Smooth muscle cell (in vitro differentiated cells): ENCODE measurements at regions not wholly inside any gene's neighbourhood (a gene's known extent, or its start where the extent isn't known, plus 50 kb on each side); places are given as distances from the start of the nearest gene placed in this dataset.

Source experiments
- DNase-seq: peaks from one replicate; lab custom pipeline; 2025; ENCODE audit not compliant: unreplicated experiment; lab: John Stamatoyannopoulos, UW
- H2AFZ ChIP-seq: fragments of 200-600 bp; sonication (generic); 2 replicates; pipeline ENCODE4 v1.6.0; 2016; ENCODE audit warnings: antibody characterized with exemption, low read depth, mild to moderate bottlenecking
- H3F3A ChIP-seq: fragments of 200-600 bp; sonication (generic); 2 replicates; pipeline ENCODE4 v1.6.0; 2017; ENCODE audit warnings: antibody characterized with exemption, low read depth
- H3K27ac ChIP-seq: fragments of 200-600 bp; sonication (generic); 2 replicates; pipeline ENCODE4 v1.5.1; 2016; ENCODE audit warnings: low read depth, mild to moderate bottlenecking
- H3K27me3 ChIP-seq: fragments of 200-600 bp; sonication (generic); 2 replicates; pipeline ENCODE4 v1.6.1; 2016; ENCODE audit warnings: low read depth, mild to moderate bottlenecking
- H3K36me3 ChIP-seq: fragments of 200-600 bp; sonication (generic); 2 replicates; pipeline ENCODE4 v1.5.1; 2016; ENCODE audit warnings: low read depth
- H3K4me1 ChIP-seq: fragments of 200-600 bp; sonication (generic); 2 replicates; pipeline ENCODE4 v1.5.1; 2016; ENCODE audit warnings: low read depth
- H3K4me2 ChIP-seq: fragments of 200-600 bp; sonication (generic); 2 replicates; pipeline ENCODE4 v1.6.0; 2016; ENCODE audit warnings: mild to moderate bottlenecking
- H3K4me3 ChIP-seq: fragments of 200-600 bp; sonication (generic); 2 replicates; pipeline ENCODE4 v1.5.1; 2016; ENCODE audit warnings: mild to moderate bottlenecking
- H3K79me2 ChIP-seq: fragments of 200-600 bp; sonication (generic); 2 replicates; pipeline ENCODE4 v1.6.0; 2016; ENCODE audit warnings: low read depth, mild to moderate bottlenecking
- H3K9ac ChIP-seq: fragments of 200-600 bp; sonication (generic); 2 replicates; pipeline ENCODE4 v1.6.0; 2016; ENCODE audit warnings: low read depth
- H3K9me3 ChIP-seq: fragments of 200-600 bp; sonication (generic); replicated peaks from 2 replicates; pipeline ENCODE4 v1.5.1; 2016; ENCODE audit warnings: low read depth
- H4K20me1 ChIP-seq: fragments of 200-600 bp; sonication (generic); 2 replicates; pipeline ENCODE4 v1.6.0; 2016; ENCODE audit warnings: low read depth
- CTCF ChIP-seq: fragments of 200-600 bp; sonication (generic); IDR thresholded peaks from 2 replicates; pipeline ENCODE4 v1.5.1; 2017; ENCODE audit warnings: borderline replicate concordance, mild to moderate bottlenecking, antibody characterized with exemption; ENCODE audit not compliant: insufficient read depth, poor library complexity, severe bottlenecking
- WGBS: methylation state at CpG from one replicate; pipeline ENCODE4 v1.1.7; 2016; ENCODE audit warnings: low lambda C conversion rate; 5-methylcytosine and 5-hydroxymethylcytosine counted together

- Histone ChIP-seq H3K9ac (no peak overlapping the region), H3F3A (no peaks in the 10 kb centered on the region), H3K4me2 (no peak overlapping the region), H3K27me3 (no peaks in the 10 kb centered on the region), H2AFZ (no peak overlapping the region), H3K79me2 (no peaks in the 10 kb centered on the region), H3K9me3 (no peaks in the 10 kb centered on the region), H4K20me1 (no peaks in the 10 kb centered on the region), H3K4me3 (no peak overlapping the region), H3K27ac (no peak overlapping the region), H3K4me1 (no peaks in the 10 kb centered on the region), H3K36me3 (no peaks in the 10 kb centered on the region)
- DNase-seq: no peak
- WGBS: 88% methylated on average over 10 of the region's 10 CpGs
- TF ChIP-seq CTCF: no peak
These were observed 134.2 kb downstream of the RPS29 start for GRCh38 chr14:49451938-49452337.

GRCh38 chr14:49449749-49450148 lies 136.4 kb downstream of the RPS29 start:
- no peaks in the 10 kb centered on the region for H3K79me2 ChIP-seq
- no peak overlapping the region for H3K27ac ChIP-seq
- DNase-seq: no peak
- no peaks in the 10 kb centered on the region for H3K36me3 ChIP-seq
- no peak for TF ChIP-seq CTCF
- no peaks in the 10 kb centered on the region for H3F3A ChIP-seq
- no peaks in the 10 kb centered on the region for H3K27me3 ChIP-seq
- no peaks in the 10 kb centered on the region for H3K4me1 ChIP-seq
- H3K9ac ChIP-seq: no peak overlapping the region
- no peak overlapping the region for H3K4me3 ChIP-seq
- no peak overlapping the region for H2AFZ ChIP-seq
- no peaks in the 10 kb centered on the region for H4K20me1 ChIP-seq
- H3K4me2 ChIP-seq: no peak overlapping the region
- H3K9me3 ChIP-seq: no peaks in the 10 kb centered on the region
- WGBS: 92% methylated on average over 2 of the region's 2 CpGs

GRCh38 chr14:49447540-49448107 lies 138.6 kb downstream of the RPS29 start:
- TF ChIP-seq CTCF: no peak
- no peaks in the 10 kb centered on the region for H3K27me3 ChIP-seq
- no peak overlapping the region for H3K27ac ChIP-seq
- H4K20me1 ChIP-seq: no peaks in the 10 kb centered on the region
- no peak for DNase-seq
- H3K36me3 ChIP-seq: no peaks in the 10 kb centered on the region
- H3K79me2 ChIP-seq: no peaks in the 10 kb centered on the region
- WGBS: 73% methylated on average over 1 of the region's 1 CpG
- no peaks in the 10 kb centered on the region for H3K4me1 ChIP-seq
- no peak overlapping the region for H3K4me2 ChIP-seq
- no peaks in the 10 kb centered on the region for H3F3A ChIP-seq
- no peak overlapping the region for H3K9ac ChIP-seq
- no peak overlapping the region for H2AFZ ChIP-seq
- no peak overlapping the region for H3K4me3 ChIP-seq
- no peaks in the 10 kb centered on the region for H3K9me3 ChIP-seq

- H3K36me3 ChIP-seq: no peaks in the 10 kb centered on the region
- no peaks in the 10 kb centered on the region for H3F3A ChIP-seq
- H3K4me1 ChIP-seq: no peaks in the 10 kb centered on the region
- H3K9me3 ChIP-seq: no peaks in the 10 kb centered on the region
- WGBS: 83% methylated on average over 2 of the region's 2 CpGs
- no peak overlapping the region for H3K27ac ChIP-seq
- no peak overlapping the region for H3K4me3 ChIP-seq
- H3K4me2 ChIP-seq: no peak overlapping the region
- no peak overlapping the region for H3K9ac ChIP-seq
- TF ChIP-seq CTCF: no peak
- no peak overlapping the region for H2AFZ ChIP-seq
- no peaks in the 10 kb centered on the region for H3K27me3 ChIP-seq
- H3K79me2 ChIP-seq: no peaks in the 10 kb centered on the region
- DNase-seq: no peak
- H4K20me1 ChIP-seq: no peaks in the 10 kb centered on the region
These were observed 139.4 kb downstream of the RPS29 start for GRCh38 chr14:49446801-49447200.
